Keratinocyte (primary cell): ENCODE measurements at regions not wholly inside any gene's neighbourhood (a gene's known extent, or its start where the extent isn't known, plus 50 kb on each side); places are given as distances from the start of the nearest gene placed in this dataset.

ENCODE experiments used
- DNase-seq: peaks from one replicate; pipeline ENCODE4 v3.0.0-alpha.2; 2011; ENCODE audit warnings: low read depth, missing footprints, low spot score
- FAIRE-seq: peaks from 2 replicates; lab custom pipeline; 2011; peaks lifted over from hg19 to GRCh38; lab: Jason Lieb, UNC
- H2AFZ ChIP-seq: 2 replicates; pipeline ENCODE4 v1.6.0; 2012; ENCODE audit warnings: low read length, control low read depth, inconsistent platforms; ENCODE audit not compliant: control insufficient read depth
- H3K27ac ChIP-seq: 2 replicates; pipeline ENCODE4 v1.5.1; 2011; ENCODE audit warnings: low read length; ENCODE audit not compliant: control insufficient read depth, insufficient read depth
- H3K27me3 ChIP-seq: 3 replicates; pipeline ENCODE4 v1.6.0; 2011; ENCODE audit warnings: low read length; ENCODE audit not compliant: control insufficient read depth, insufficient read depth; ENCODE audit errors: extremely low read depth
- H3K36me3 ChIP-seq, 2 experiments: 2 replicates in 1 of 2; 3 replicates in 1 of 2; pipeline ENCODE4 v1.5.1; 2011; ENCODE audit warnings: low read length in 2 of 2, mild to moderate bottlenecking in 1 of 2; ENCODE audit not compliant: control insufficient read depth in 2 of 2, insufficient read depth in 2 of 2; ENCODE audit errors: extremely low read depth in 1 of 2
- H3K4me1 ChIP-seq: 3 replicates; pipeline ENCODE4 v1.5.1; 2011; ENCODE audit warnings: low read length; ENCODE audit not compliant: control insufficient read depth, insufficient read depth; ENCODE audit errors: extremely low read depth
- H3K4me2 ChIP-seq: 3 replicates; pipeline ENCODE4 v1.6.0; 2011; ENCODE audit warnings: low read depth, low read length; ENCODE audit not compliant: control insufficient read depth, insufficient read depth; ENCODE audit errors: extremely low read depth
- H3K4me3 ChIP-seq, 3 experiments: fragments of 200-600 bp in 1 of 3; sonication (generic) in 1 of 3; 2 replicates in 2 of 3; 3 replicates in 1 of 3; pipeline ENCODE4 v1.5.1; 2011 to 2016; ENCODE audit warnings: low read length in 3 of 3, mild to moderate bottlenecking in 3 of 3, control low read depth in 2 of 3, inconsistent platforms in 1 of 3, low read depth in 1 of 3, mixed read lengths in 1 of 3, mixed run types in 1 of 3, moderate library complexity in 1 of 3; ENCODE audit not compliant: control insufficient read depth in 2 of 3, insufficient read depth in 2 of 3; ENCODE audit errors: extremely low read depth in 1 of 3
- H3K79me2 ChIP-seq: 2 replicates; pipeline ENCODE4 v1.6.0; 2012; ENCODE audit warnings: low read length; ENCODE audit not compliant: control insufficient read depth, insufficient read depth
- H3K9ac ChIP-seq: 3 replicates; pipeline ENCODE4 v1.6.0; 2011; ENCODE audit warnings: low read length; ENCODE audit not compliant: control insufficient read depth, insufficient read depth; ENCODE audit errors: extremely low read depth
- H3K9me1 ChIP-seq: 3 replicates; pipeline ENCODE4 v1.6.0; 2011; ENCODE audit warnings: low read length; ENCODE audit not compliant: control insufficient read depth, insufficient read depth; ENCODE audit errors: extremely low read depth
- H3K9me3 ChIP-seq: 2 replicates; pipeline ENCODE4 v1.5.1; 2012; ENCODE audit warnings: low read depth, low read length; ENCODE audit not compliant: control insufficient read depth
- H4K20me1 ChIP-seq: 3 replicates; pipeline ENCODE4 v1.6.0; 2011; ENCODE audit warnings: low read length; ENCODE audit not compliant: control insufficient read depth, insufficient read depth; ENCODE audit errors: extremely low read depth
- CTCF ChIP-seq, 3 experiments: IDR thresholded peaks in 1 of 3; conservative IDR thresholded peaks in 1 of 3; optimal IDR thresholded peaks in 1 of 3; 2 replicates in 2 of 3; 3 replicates in 1 of 3; pipeline versions ENCODE3 to v1.5.1; 2011; ENCODE audit warnings: low read length in 3 of 3, mild to moderate bottlenecking in 3 of 3, moderate library complexity in 2 of 3, control low read depth in 1 of 3, inconsistent platforms in 1 of 3; ENCODE audit not compliant: insufficient read depth in 2 of 3; ENCODE audit errors: extremely low read depth in 1 of 3
- EZH2 ChIP-seq: IDR thresholded peaks from one replicate; pipeline ENCODE4 v1.6.1; 2012; ENCODE audit warnings: inconsistent platforms, mild to moderate bottlenecking, low read length, moderate library complexity
- dilution Hi-C: fragments of 300-500 bp; cut with MboI; formaldehyde crosslinking; loops from one replicate; pipeline ENCODE4 v1.7.0; 2020; ENCODE audit warnings: low sequenced_read_pairs; ENCODE audit not compliant: extremely low pct_ligation_motif_present

- no peak overlapping the region for H3K9ac ChIP-seq
- no peaks in the 10 kb centered on the region for H3K4me1 ChIP-seq
- H3K4me2 ChIP-seq = no peak overlapping the region
- H4K20me1 ChIP-seq = no peaks in the 10 kb centered on the region
- no peaks in the 10 kb centered on the region for H3K27me3 ChIP-seq
- H3K36me3 ChIP-seq = no peaks in the 10 kb centered on the region
- FAIRE-seq (no peak), DNase-seq (no peak)
- no peak overlapping the region for H2AFZ ChIP-seq
- H3K9me1 ChIP-seq = no peaks in the 10 kb centered on the region
- H3K79me2 ChIP-seq = no peaks in the 10 kb centered on the region
- no peak overlapping the region for H3K4me3 ChIP-seq
- no peak overlapping the region for H3K27ac ChIP-seq
- H3K9me3 ChIP-seq = no peaks in the 10 kb centered on the region
- no peak for TF ChIP-seq EZH2
- TF ChIP-seq CTCF (optimal IDR thresholded peaks at IDR 0.05 in 1 of 3, IDR thresholded peaks at IDR 0.05 in 1 of 3, conservative IDR thresholded peaks at IDR 0.05 in 1 of 3; ENCODE audit: extremely low read depth in 1 of 3, insufficient read depth in 2 of 3, low read length in 3 of 3) = no peak
- dilution Hi-C loops = no loop called here
Measured at GRCh38 chr2:78549766-78550165, 475.7 kb upstream of the REG3G start.

GRCh38 chr2:78553866-78554647, 471.4 kb upstream of the REG3G start:
- H3K9me1 ChIP-seq = no peaks in the 10 kb centered on the region
- no peak overlapping the region for H3K27ac ChIP-seq
- DNase-seq = no peak
- H3K27me3 ChIP-seq = no peaks in the 10 kb centered on the region
- no peaks in the 10 kb centered on the region for H4K20me1 ChIP-seq
- H2AFZ ChIP-seq = no peak overlapping the region
- H3K79me2 ChIP-seq = no peaks in the 10 kb centered on the region
- H3K9ac ChIP-seq = no peak overlapping the region
- H3K4me2 ChIP-seq = no peak overlapping the region
- no peak overlapping the region for H3K4me3 ChIP-seq
- no peaks in the 10 kb centered on the region for H3K4me1 ChIP-seq
- no peaks in the 10 kb centered on the region for H3K36me3 ChIP-seq
- H3K9me3 ChIP-seq = no peaks in the 10 kb centered on the region
- dilution Hi-C loops = no loop called here
- no peak for FAIRE-seq
- TF ChIP-seq CTCF (optimal IDR thresholded peaks at IDR 0.05 in 1 of 3, IDR thresholded peaks at IDR 0.05 in 1 of 3, conservative IDR thresholded peaks at IDR 0.05 in 1 of 3; ENCODE audit: extremely low read depth in 1 of 3, insufficient read depth in 2 of 3, low read length in 3 of 3) = no peak
- TF ChIP-seq EZH2 = no peak
